Activated CD4-positive, alpha-beta T cell treated with anti-CD3 and anti-CD28 coated beads, Interleukin-2, Interleukin-4, amounts not matched to agents 100 ng/mL and 50 ng/mL, durations not matched to agents 16 hours and 8 hours (primary cell): ENCODE measurements at regions not wholly inside any gene's neighbourhood (a gene's known extent, or its start where the extent isn't known, plus 50 kb on each side); places are given as distances from the start of the nearest gene placed in this dataset.

ENCODE experiments used
- DNase-seq: peaks from one replicate; pipeline ENCODE4 v3.0.0-alpha.2; 2020; ENCODE audit warnings: low spot score

GRCh38 chr2:134080386-134081089 lies 173.3 kb upstream of the MGAT5 start:
- no peak for DNase-seq

GRCh38 chr2:134081238-134081938 lies 172.5 kb upstream of the MGAT5 start:
- no peak for DNase-seq

GRCh38 chr2:134083548-134083947 lies 170.3 kb upstream of the MGAT5 start:
- DNase-seq = no peak

- no peak for DNase-seq
These were observed 167.2 kb upstream of the MGAT5 start for GRCh38 chr2:134086594-134087219.

GRCh38 chr2:134087371-134087921 lies 166.4 kb upstream of the MGAT5 start:
- no peak for DNase-seq

- DNase-seq = no peak
These were observed 164.4 kb upstream of the MGAT5 start for GRCh38 chr2:134089454-134089853.

- DNase-seq = no peak
These were observed 156.1 kb upstream of the MGAT5 start for GRCh38 chr2:134097740-134098139.

GRCh38 chr2:134098321-134098720 lies 155.6 kb upstream of the MGAT5 start:
- DNase-seq = no peak

GRCh38 chr2:134099273-134099672 lies 154.6 kb upstream of the MGAT5 start:
- no peak for DNase-seq

GRCh38 chr2:134103196-134103595 lies 150.7 kb upstream of the MGAT5 start:
- DNase-seq = no peak

- DNase-seq = no peak
These were observed 149.1 kb upstream of the MGAT5 start for GRCh38 chr2:134104754-134105153.

GRCh38 chr2:134107402-134107801 lies 146.5 kb upstream of the MGAT5 start:
- DNase-seq = no peak

GRCh38 chr2:134108113-134108512 lies 145.8 kb upstream of the MGAT5 start:
- DNase-seq = no peak

GRCh38 chr2:134109246-134109645 lies 144.6 kb upstream of the MGAT5 start:
- DNase-seq = no peak

GRCh38 chr2:134109725-134110124 lies 144.1 kb upstream of the MGAT5 start:
- no peak for DNase-seq

GRCh38 chr2:134110532-134110931 lies 143.3 kb upstream of the MGAT5 start:
- no peak for DNase-seq

GRCh38 chr2:134117676-134118075 lies 136.2 kb upstream of the MGAT5 start:
- no peak for DNase-seq

- DNase-seq = peak; percentile 91
These were observed 135.4 kb upstream of the MGAT5 start for GRCh38 chr2:134118279-134119116.

GRCh38 chr2:134119117-134119712 lies 134.7 kb upstream of the MGAT5 start:
- DNase-seq = no peak

GRCh38 chr2:134119713-134120405 lies 134.0 kb upstream of the MGAT5 start:
- peak; percentile 81 for DNase-seq

- DNase-seq = no peak
These were observed 133.5 kb upstream of the MGAT5 start for GRCh38 chr2:134120406-134120732.
